Smooth muscle cell (in vitro differentiated cells): ENCODE measurements at regions not wholly inside any gene's neighbourhood (a gene's known extent, or its start where the extent isn't known, plus 50 kb on each side); places are given as distances from the start of the nearest gene placed in this dataset.

Experiments
- DNase-seq: peaks from one replicate; lab custom pipeline; 2025; ENCODE audit not compliant: unreplicated experiment; lab: John Stamatoyannopoulos, UW
- H2AFZ ChIP-seq: fragments of 200-600 bp; sonication (generic); 2 replicates; pipeline ENCODE4 v1.6.0; 2016; ENCODE audit warnings: antibody characterized with exemption, low read depth, mild to moderate bottlenecking
- H3F3A ChIP-seq: fragments of 200-600 bp; sonication (generic); 2 replicates; pipeline ENCODE4 v1.6.0; 2017; ENCODE audit warnings: antibody characterized with exemption, low read depth
- H3K27ac ChIP-seq: fragments of 200-600 bp; sonication (generic); 2 replicates; pipeline ENCODE4 v1.5.1; 2016; ENCODE audit warnings: low read depth, mild to moderate bottlenecking
- H3K27me3 ChIP-seq: fragments of 200-600 bp; sonication (generic); 2 replicates; pipeline ENCODE4 v1.6.1; 2016; ENCODE audit warnings: low read depth, mild to moderate bottlenecking
- H3K36me3 ChIP-seq: fragments of 200-600 bp; sonication (generic); 2 replicates; pipeline ENCODE4 v1.5.1; 2016; ENCODE audit warnings: low read depth
- H3K4me1 ChIP-seq: fragments of 200-600 bp; sonication (generic); 2 replicates; pipeline ENCODE4 v1.5.1; 2016; ENCODE audit warnings: low read depth
- H3K4me2 ChIP-seq: fragments of 200-600 bp; sonication (generic); 2 replicates; pipeline ENCODE4 v1.6.0; 2016; ENCODE audit warnings: mild to moderate bottlenecking
- H3K4me3 ChIP-seq: fragments of 200-600 bp; sonication (generic); 2 replicates; pipeline ENCODE4 v1.5.1; 2016; ENCODE audit warnings: mild to moderate bottlenecking
- H3K79me2 ChIP-seq: fragments of 200-600 bp; sonication (generic); 2 replicates; pipeline ENCODE4 v1.6.0; 2016; ENCODE audit warnings: low read depth, mild to moderate bottlenecking
- H3K9ac ChIP-seq: fragments of 200-600 bp; sonication (generic); 2 replicates; pipeline ENCODE4 v1.6.0; 2016; ENCODE audit warnings: low read depth
- H3K9me3 ChIP-seq: fragments of 200-600 bp; sonication (generic); replicated peaks from 2 replicates; pipeline ENCODE4 v1.5.1; 2016; ENCODE audit warnings: low read depth
- H4K20me1 ChIP-seq: fragments of 200-600 bp; sonication (generic); 2 replicates; pipeline ENCODE4 v1.6.0; 2016; ENCODE audit warnings: low read depth
- CTCF ChIP-seq: fragments of 200-600 bp; sonication (generic); IDR thresholded peaks from 2 replicates; pipeline ENCODE4 v1.5.1; 2017; ENCODE audit warnings: borderline replicate concordance, mild to moderate bottlenecking, antibody characterized with exemption; ENCODE audit not compliant: insufficient read depth, poor library complexity, severe bottlenecking
- WGBS: methylation state at CpG from one replicate; pipeline ENCODE4 v1.1.7; 2016; ENCODE audit warnings: low lambda C conversion rate; 5-methylcytosine and 5-hydroxymethylcytosine counted together

- Histone ChIP-seq H3K9ac (peak overlapping the region; percentile 93), H3K4me3 (no peak overlapping the region), H3K27ac (peak overlapping the region; percentile 99), H3F3A (peaks cover 6% of the 10 kb centered on the region), H3K9me3 (no peaks in the 10 kb centered on the region), H3K79me2 (no peaks in the 10 kb centered on the region), H3K4me1 (peaks cover 12% of the 10 kb centered on the region), H3K27me3 (no peaks in the 10 kb centered on the region), H2AFZ (peak overlapping the region; percentile 6), H3K36me3 (no peaks in the 10 kb centered on the region), H3K4me2 (peak overlapping the region; percentile 82), H4K20me1 (no peaks in the 10 kb centered on the region)
- 12% methylated on average over 8 of the region's 8 CpGs for WGBS
- DNase-seq: no peak
- no peak for TF ChIP-seq CTCF
These were observed 121.1 kb upstream of the SORBS2 start for GRCh38 chr4:185933078-185933581.

GRCh38 chr4:185936650-185937376 lies 124.8 kb upstream of the SORBS2 start:
- H3K9me3 ChIP-seq: no peaks in the 10 kb centered on the region
- TF ChIP-seq CTCF: no peak
- no peak overlapping the region for H2AFZ ChIP-seq
- peaks cover 6% of the 10 kb centered on the region for H3F3A ChIP-seq
- H3K27ac ChIP-seq: no peak overlapping the region
- WGBS: 58% methylated on average over 10 of the region's 10 CpGs
- no peak overlapping the region for H3K4me2 ChIP-seq
- H4K20me1 ChIP-seq: no peaks in the 10 kb centered on the region
- no peak overlapping the region for H3K9ac ChIP-seq
- no peak overlapping the region for H3K4me3 ChIP-seq
- H3K27me3 ChIP-seq: no peaks in the 10 kb centered on the region
- no peaks in the 10 kb centered on the region for H3K79me2 ChIP-seq
- DNase-seq: no peak
- H3K4me1 ChIP-seq: peaks cover 11% of the 10 kb centered on the region
- H3K36me3 ChIP-seq: no peaks in the 10 kb centered on the region

GRCh38 chr4:185938654-185939053 lies 126.7 kb upstream of the SORBS2 start:
- H2AFZ ChIP-seq: no peak overlapping the region
- no peaks in the 10 kb centered on the region for H3K4me1 ChIP-seq
- DNase-seq: no peak
- H3F3A ChIP-seq: no peaks in the 10 kb centered on the region
- no peak overlapping the region for H3K4me3 ChIP-seq
- 88% methylated on average over 8 of the region's 8 CpGs for WGBS
- H3K9me3 ChIP-seq: no peaks in the 10 kb centered on the region
- H3K79me2 ChIP-seq: no peaks in the 10 kb centered on the region
- no peaks in the 10 kb centered on the region for H3K27me3 ChIP-seq
- H3K36me3 ChIP-seq: no peaks in the 10 kb centered on the region
- no peak for TF ChIP-seq CTCF
- H3K4me2 ChIP-seq: no peak overlapping the region
- no peaks in the 10 kb centered on the region for H4K20me1 ChIP-seq
- no peak overlapping the region for H3K27ac ChIP-seq
- H3K9ac ChIP-seq: no peak overlapping the region

GRCh38 chr4:185941461-185941860 lies 127.5 kb upstream of the TLR3 start:
- H3K4me1 ChIP-seq: no peaks in the 10 kb centered on the region
- no peak for DNase-seq
- H3K4me2 ChIP-seq: no peak overlapping the region
- no peak overlapping the region for H2AFZ ChIP-seq
- H3K9me3 ChIP-seq: no peaks in the 10 kb centered on the region
- no peak overlapping the region for H3K9ac ChIP-seq
- no peaks in the 10 kb centered on the region for H3F3A ChIP-seq
- WGBS: 77% methylated on average over 6 of the region's 6 CpGs
- no peaks in the 10 kb centered on the region for H4K20me1 ChIP-seq
- H3K79me2 ChIP-seq: no peaks in the 10 kb centered on the region
- H3K36me3 ChIP-seq: no peaks in the 10 kb centered on the region
- H3K27me3 ChIP-seq: no peaks in the 10 kb centered on the region
- TF ChIP-seq CTCF: no peak
- H3K27ac ChIP-seq: no peak overlapping the region
- no peak overlapping the region for H3K4me3 ChIP-seq
